ENCODE measurements at regions not wholly inside any gene's neighbourhood (a gene's known extent, or its start where the extent isn't known, plus 50 kb on each side); places are given as distances from the start of the nearest gene placed in this dataset.

- no peak for DNase-seq (ENCODE audit: low read depth in 2 of 2)
Measured at GRCh38 chr6:156416391-156416790, 360.8 kb upstream of the ARID1B start.

- no peak for DNase-seq (ENCODE audit: low read depth in 2 of 2)
Measured at GRCh38 chr6:156413154-156413553, 364.0 kb upstream of the ARID1B start.

- DNase-seq (ENCODE audit: low read depth in 2 of 2), result no peak
Measured at GRCh38 chr6:156410649-156411048, 366.5 kb upstream of the ARID1B start.

GRCh38 chr6:156408655-156409054 is 368.5 kb upstream of the ARID1B start:
- DNase-seq (ENCODE audit: low read depth in 2 of 2), result no peak

- no peak for DNase-seq (ENCODE audit: low read depth in 2 of 2)
Measured at GRCh38 chr6:156407334-156407733, 369.8 kb upstream of the ARID1B start.

GRCh38 chr6:156406688-156407087 is 370.5 kb upstream of the ARID1B start:
- no peak for DNase-seq (ENCODE audit: low read depth in 2 of 2)

GRCh38 chr6:156406099-156406498 is 371.1 kb upstream of the ARID1B start:
- DNase-seq (ENCODE audit: low read depth in 2 of 2), result no peak

- no peak for DNase-seq (ENCODE audit: low read depth in 2 of 2)
Measured at GRCh38 chr6:156402628-156403027, 374.6 kb upstream of the ARID1B start.

GRCh38 chr6:156402227-156402626 is 375.0 kb upstream of the ARID1B start:
- no peak for DNase-seq (ENCODE audit: low read depth in 2 of 2)

GRCh38 chr6:156400487-156400886 is 376.7 kb upstream of the ARID1B start:
- no peak for DNase-seq (ENCODE audit: low read depth in 2 of 2)

- no peak for DNase-seq (ENCODE audit: low read depth in 2 of 2)
Measured at GRCh38 chr6:156398966-156399365, 378.2 kb upstream of the ARID1B start.

- DNase-seq (ENCODE audit: low read depth in 2 of 2), result no peak
Measured at GRCh38 chr6:156398371-156398770, 378.8 kb upstream of the ARID1B start.

- no peak for DNase-seq (ENCODE audit: low read depth in 2 of 2)
Measured at GRCh38 chr6:156396791-156397418, 380.3 kb upstream of the ARID1B start.

- DNase-seq (ENCODE audit: low read depth in 2 of 2), result no peak
Measured at GRCh38 chr6:156396068-156396771, 381.0 kb upstream of the ARID1B start.

- DNase-seq (ENCODE audit: low read depth in 2 of 2), result no peak
Measured at GRCh38 chr6:156395276-156395675, 381.9 kb upstream of the ARID1B start.

GRCh38 chr6:156392648-156393047 is 384.5 kb upstream of the ARID1B start:
- no peak for DNase-seq (ENCODE audit: low read depth in 2 of 2)

- no peak for DNase-seq (ENCODE audit: low read depth in 2 of 2)
Measured at GRCh38 chr6:156391977-156392376, 385.2 kb upstream of the ARID1B start.

GRCh38 chr6:156391061-156391672 is 386.0 kb upstream of the ARID1B start:
- no peak for DNase-seq (ENCODE audit: low read depth in 2 of 2)

GRCh38 chr6:156390621-156391020 is 386.6 kb upstream of the ARID1B start:
- no peak for DNase-seq (ENCODE audit: low read depth in 2 of 2)

- no peak for DNase-seq (ENCODE audit: low read depth in 2 of 2)
Measured at GRCh38 chr6:156389296-156389695, 387.9 kb upstream of the ARID1B start.

- no peak for DNase-seq (ENCODE audit: low read depth in 2 of 2)
Measured at GRCh38 chr6:156387472-156387871, 389.7 kb upstream of the ARID1B start.

- no peak for DNase-seq (ENCODE audit: low read depth in 2 of 2)
Measured at GRCh38 chr6:156383059-156383458, 394.1 kb upstream of the ARID1B start.

Measured in fibroblast of skin of left quadriceps (primary cell).